HPDE6-E6E7 (cell line): ENCODE measurements at regions not wholly inside any gene's neighbourhood (a gene's known extent, or its start where the extent isn't known, plus 50 kb on each side); places are given as distances from the start of the nearest gene placed in this dataset.

ENCODE experiments used
- DNase-seq: peaks from one replicate; pipeline ENCODE4 v3.0.0; 2011; ENCODE audit warnings: missing footprints; ENCODE audit errors: extremely low spot score

GRCh38 chr6:134456226-134456625 is 138.3 kb upstream of the SGK1 start:
- DNase-seq, result no peak

GRCh38 chr6:134455319-134455718 is 137.4 kb upstream of the SGK1 start:
- DNase-seq, result no peak

- DNase-seq, result no peak
Measured at GRCh38 chr6:134454794-134455193, 136.9 kb upstream of the SGK1 start.

- DNase-seq, result no peak
Measured at GRCh38 chr6:134453792-134454510, 136.0 kb upstream of the SGK1 start.

GRCh38 chr6:134452906-134453305 is 135.0 kb upstream of the SGK1 start:
- no peak for DNase-seq

GRCh38 chr6:134451529-134451928 is 133.6 kb upstream of the SGK1 start:
- no peak for DNase-seq

- DNase-seq, result no peak
Measured at GRCh38 chr6:134449781-134450180, 131.9 kb upstream of the SGK1 start.

GRCh38 chr6:134449004-134449403 is 131.1 kb upstream of the SGK1 start:
- no peak for DNase-seq

- DNase-seq, result peak; percentile 29
Measured at GRCh38 chr6:134447883-134448387, 130.0 kb upstream of the SGK1 start.

- DNase-seq, result no peak
Measured at GRCh38 chr6:134447423-134447822, 129.5 kb upstream of the SGK1 start.

GRCh38 chr6:134446896-134447295 is 129.0 kb upstream of the SGK1 start:
- DNase-seq, result no peak

GRCh38 chr6:134446218-134446848 is 128.4 kb upstream of the SGK1 start:
- DNase-seq, result no peak

- no peak for DNase-seq
Measured at GRCh38 chr6:134443009-134443408, 125.1 kb upstream of the SGK1 start.

- DNase-seq, result no peak
Measured at GRCh38 chr6:134442073-134442472, 124.2 kb upstream of the SGK1 start.

- no peak for DNase-seq
Measured at GRCh38 chr6:134438837-134439236, 120.9 kb upstream of the SGK1 start.

- no peak for DNase-seq
Measured at GRCh38 chr6:134437376-134437775, 119.5 kb upstream of the SGK1 start.

- DNase-seq, result no peak
Measured at GRCh38 chr6:134436950-134437349, 119.0 kb upstream of the SGK1 start.

GRCh38 chr6:134436281-134436815 is 118.4 kb upstream of the SGK1 start:
- peak; percentile 93 for DNase-seq

- DNase-seq, result no peak
Measured at GRCh38 chr6:134435814-134436280, 117.9 kb upstream of the SGK1 start.

GRCh38 chr6:134434019-134434942 is 116.4 kb upstream of the SGK1 start:
- no peak for DNase-seq

- DNase-seq, result no peak
Measured at GRCh38 chr6:134432036-134432435, 114.1 kb upstream of the SGK1 start.

- DNase-seq, result no peak
Measured at GRCh38 chr6:134431421-134431859, 113.5 kb upstream of the SGK1 start.
